ENCODE measurements at regions not wholly inside any gene's neighbourhood (a gene's known extent, or its start where the extent isn't known, plus 50 kb on each side); places are given as distances from the start of the nearest gene placed in this dataset.

- H3K9me1 ChIP-seq (replicated peaks; ENCODE audit: control insufficient read depth, extremely low read depth, insufficient read depth, low read length) = no peaks in the 10 kb centered on the region
- no peak overlapping the region for H3K27ac ChIP-seq (ENCODE audit: insufficient read depth, low read depth, low read length)
- H3K9me3 ChIP-seq (replicated peaks; ENCODE audit: control insufficient read depth, insufficient read depth, low read length) = no peaks in the 10 kb centered on the region
- TF ChIP-seq EZH2 (IDR thresholded peaks at IDR 0.05; ENCODE audit: borderline replicate concordance, low read depth, low read length, severe bottlenecking) (no peak), MAX (IDR thresholded peaks at IDR 0.05; ENCODE audit: insufficient read depth, insufficient read length) (no peak), CTCF (IDR thresholded peaks at IDR 0.05; ENCODE audit: extremely low read depth in 1 of 2, insufficient read depth in 1 of 2, low read depth in 1 of 2, low read length in 2 of 2) (peak; percentile 64 to 73)
- DNase-seq (ENCODE audit: low read depth, low spot score) = peak; percentile 84
- H3K79me2 ChIP-seq (ENCODE audit: control insufficient read depth, insufficient read depth, low read length) = no peaks in the 10 kb centered on the region
- no TSS peak for BruUV-seq (replicated peaks)
- no peaks in the 10 kb centered on the region for H4K20me1 ChIP-seq (replicated peaks; ENCODE audit: control insufficient read depth, extremely low read depth, insufficient read depth, low read length)
- H3K4me2 ChIP-seq (ENCODE audit: insufficient read depth, low read length) = no peak overlapping the region
- H3K4me3 ChIP-seq (replicated peaks in 1 of 3; ENCODE audit: insufficient read depth in 1 of 3, low read depth in 1 of 3, low read length in 3 of 3) = no peak overlapping the region
- dilution Hi-C loops (cut with MboI; ENCODE audit: extremely low pct_ligation_motif_present, low sequenced_read_pairs) (no loop called here), intact Hi-C loops (cut with micrococcal nuclease) (loop anchor here (1.0 to 5.0 kb wide), 4 partner anchors 37 to 1928 kb away; no protein-coding TSS in a partner anchor)
- FAIRE-seq = peak; percentile 55
- ChIA-PET POLR2A (interaction anchor here (0.6 kb wide), 1 partner anchor 279 kb away, joined by 7 read pairs; no protein-coding TSS in a partner anchor), CTCF (interaction anchor here (0.5 to 3.1 kb wide), 55 partner anchors 8 to 1992 kb away, joined by 3 to 65 read pairs (median 4); no protein-coding TSS in a partner anchor)
- no peaks in the 10 kb centered on the region for H3K36me3 ChIP-seq (ENCODE audit: control insufficient read depth in 2 of 2, extremely low read depth in 1 of 2, insufficient read depth in 2 of 2, low read length in 2 of 2)
- peaks cover 2 to 5% of the 10 kb centered on the region in 2 experiments for H3K27me3 ChIP-seq (ENCODE audit: control insufficient read depth in 2 of 2, insufficient read depth in 2 of 2, low read length in 2 of 2)
- H2AFZ ChIP-seq (ENCODE audit: low read depth, low read length) = no peak overlapping the region
- H3K9ac ChIP-seq (replicated peaks; ENCODE audit: extremely low read depth, insufficient read depth, low read length) = no peak overlapping the region
- no peaks in the 10 kb centered on the region for H3K4me1 ChIP-seq (ENCODE audit: control insufficient read depth, extremely low read depth, insufficient read depth, low read length)
Measured at GRCh38 chr3:35908366-35909232, 269.3 kb downstream of the ARPP21 start.

- Histone ChIP-seq H3K79me2 (ENCODE audit: control insufficient read depth, insufficient read depth, low read length) (no peaks in the 10 kb centered on the region), H3K9ac (replicated peaks; ENCODE audit: extremely low read depth, insufficient read depth, low read length) (no peak overlapping the region), H3K36me3 (ENCODE audit: control insufficient read depth in 2 of 2, extremely low read depth in 1 of 2, insufficient read depth in 2 of 2, low read length in 2 of 2) (no peaks in the 10 kb centered on the region), H2AFZ (ENCODE audit: low read depth, low read length) (no peak overlapping the region), H3K9me3 (replicated peaks; ENCODE audit: control insufficient read depth, insufficient read depth, low read length) (no peaks in the 10 kb centered on the region), H3K4me2 (ENCODE audit: insufficient read depth, low read length) (no peak overlapping the region), H4K20me1 (replicated peaks; ENCODE audit: control insufficient read depth, extremely low read depth, insufficient read depth, low read length) (no peaks in the 10 kb centered on the region), H3K4me1 (ENCODE audit: control insufficient read depth, extremely low read depth, insufficient read depth, low read length) (peaks cover 2% of the 10 kb centered on the region), H3K27ac (ENCODE audit: insufficient read depth, low read depth, low read length) (no peak overlapping the region), H3K27me3 (ENCODE audit: control insufficient read depth in 2 of 2, insufficient read depth in 2 of 2, low read length in 2 of 2) (no peaks in the 10 kb centered on the region), H3K9me1 (replicated peaks; ENCODE audit: control insufficient read depth, extremely low read depth, insufficient read depth, low read length) (no peaks in the 10 kb centered on the region), H3K4me3 (replicated peaks in 1 of 3; ENCODE audit: insufficient read depth in 1 of 3, low read depth in 1 of 3, low read length in 3 of 3) (no peak overlapping the region)
- CTCF ChIA-PET = no interaction called here
- no peak for DNase-seq (ENCODE audit: low read depth, low spot score)
- dilution Hi-C loops (cut with MboI; ENCODE audit: extremely low pct_ligation_motif_present, low sequenced_read_pairs) = no loop called here
- intact Hi-C loops (cut with micrococcal nuclease) = no loop called here
- BruUV-seq (replicated peaks) = no TSS peak
- no peak for FAIRE-seq
- POLR2A ChIA-PET = no interaction called here
- no peak for TF ChIP-seq POLR2A (IDR thresholded peaks at IDR 0.05; ENCODE audit: low read depth, low read length)
- TF ChIP-seq EZH2 (IDR thresholded peaks at IDR 0.05; ENCODE audit: borderline replicate concordance, low read depth, low read length, severe bottlenecking) = no peak
- no peak for TF ChIP-seq JUN (IDR thresholded peaks at IDR 0.05; ENCODE audit: borderline replicate concordance, insufficient read depth, insufficient read length, low read depth)
- no peak for TF ChIP-seq GATA2 (IDR thresholded peaks at IDR 0.05; ENCODE audit: insufficient read depth, insufficient read length, low read depth, low read length)
- TF ChIP-seq FOS (IDR thresholded peaks at IDR 0.05; ENCODE audit: borderline replicate concordance, insufficient read depth, low read length) = no peak
- TF ChIP-seq CTCF (IDR thresholded peaks at IDR 0.05; ENCODE audit: extremely low read depth in 1 of 2, insufficient read depth in 1 of 2, low read depth in 1 of 2, low read length in 2 of 2) = no peak
- TF ChIP-seq MYC (IDR thresholded peaks at IDR 0.05; ENCODE audit: low read depth, low read length) = no peak
- TF ChIP-seq MAX (IDR thresholded peaks at IDR 0.05; ENCODE audit: insufficient read depth, insufficient read length) = no peak
- no peak for TF ChIP-seq POLR2AphosphoS5 (IDR thresholded peaks at IDR 0.05; ENCODE audit: insufficient read depth, low read depth, low read length)
Measured at GRCh38 chr3:35919160-35919559, 279.8 kb downstream of the ARPP21 start.
